ENCODE measurements at regions not wholly inside any gene's neighbourhood (a gene's known extent, or its start where the extent isn't known, plus 50 kb on each side); places are given as distances from the start of the nearest gene placed in this dataset.
"Not testable (repeated sequence)": the region's sequence is repeated elsewhere in the genome, so short reads cannot be mapped to it uniquely, and the experiment has no call there.

DNA sequence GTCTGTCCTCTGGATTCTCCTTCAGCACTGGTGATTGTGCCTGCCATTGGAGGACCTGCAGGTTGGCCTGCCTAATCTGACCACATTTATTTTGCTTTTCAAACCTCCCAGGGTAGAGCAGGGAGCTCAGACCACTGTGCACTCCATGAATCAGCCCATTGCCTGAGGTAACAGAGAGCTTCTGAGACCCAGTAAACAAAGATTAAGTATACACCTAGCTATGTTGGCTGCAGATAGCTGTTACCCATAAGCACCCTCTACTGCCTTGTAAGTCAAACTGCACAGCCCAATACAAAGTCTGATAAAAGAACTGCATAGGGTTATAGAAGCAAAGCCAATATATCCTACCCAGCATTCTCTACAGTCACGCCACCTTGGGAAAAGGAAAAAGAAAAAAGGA is 338.7 kb downstream of the HTR1B start:
- no CpG with 5 or more reads among the region's 1 CpG for WGBS (ENCODE audit: insufficient coverage)
- no peak overlapping the region for H3K4me3 ChIP-seq (ENCODE audit: low read depth, low read length)
- H3K36me3 ChIP-seq (ENCODE audit: control insufficient read depth, insufficient read depth, low read length): no peaks in the 10 kb centered on the region
- H3K4me1 ChIP-seq (ENCODE audit: control insufficient read depth, insufficient read depth, low read length): no peaks in the 10 kb centered on the region
- H3K27ac ChIP-seq (ENCODE audit: low read depth, low read length): no peak overlapping the region
- DNase-seq (ENCODE audit: low read depth in 4 of 6, low spot score in 6 of 6): no peak
- H3K9me3 ChIP-seq (ENCODE audit: control insufficient read depth, insufficient read depth, low read length): peaks cover 3% of the 10 kb centered on the region
- no peaks in the 10 kb centered on the region for H3K27me3 ChIP-seq (ENCODE audit: control insufficient read depth, insufficient read depth, low read length)

DNA sequence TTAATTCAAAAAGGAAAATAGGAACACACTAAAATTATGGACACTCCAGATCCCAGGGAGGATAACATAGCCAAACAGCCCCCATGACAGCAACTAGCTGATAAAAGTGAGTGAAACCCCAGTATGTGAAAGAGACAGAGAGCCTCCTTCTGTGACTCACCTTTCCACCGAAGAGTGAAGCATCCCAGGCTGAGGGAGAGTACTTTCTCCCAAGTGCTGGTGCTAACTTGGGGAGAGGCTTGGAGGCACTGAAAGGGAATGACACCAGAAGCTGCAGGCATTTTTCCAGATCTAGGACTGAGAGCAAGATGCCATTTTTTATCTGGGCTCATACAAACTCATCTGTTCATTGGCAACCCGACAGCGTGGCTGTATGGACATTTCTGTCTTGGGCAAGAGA is 339.8 kb downstream of the HTR1B start:
- Histone ChIP-seq H3K36me3 (ENCODE audit: control insufficient read depth, insufficient read depth, low read length) (no peaks in the 10 kb centered on the region), H3K9me3 (ENCODE audit: control insufficient read depth, insufficient read depth, low read length) (peaks cover 3% of the 10 kb centered on the region), H3K27ac (ENCODE audit: low read depth, low read length) (no peak overlapping the region), H3K4me1 (ENCODE audit: control insufficient read depth, insufficient read depth, low read length) (no peaks in the 10 kb centered on the region), H3K4me3 (ENCODE audit: low read depth, low read length) (no peak overlapping the region), H3K27me3 (ENCODE audit: control insufficient read depth, insufficient read depth, low read length) (no peaks in the 10 kb centered on the region)
- WGBS (ENCODE audit: insufficient coverage): 100% methylated on average over 2 of the region's 3 CpGs
- no peak for DNase-seq (ENCODE audit: low read depth in 4 of 6, low spot score in 6 of 6)

DNA sequence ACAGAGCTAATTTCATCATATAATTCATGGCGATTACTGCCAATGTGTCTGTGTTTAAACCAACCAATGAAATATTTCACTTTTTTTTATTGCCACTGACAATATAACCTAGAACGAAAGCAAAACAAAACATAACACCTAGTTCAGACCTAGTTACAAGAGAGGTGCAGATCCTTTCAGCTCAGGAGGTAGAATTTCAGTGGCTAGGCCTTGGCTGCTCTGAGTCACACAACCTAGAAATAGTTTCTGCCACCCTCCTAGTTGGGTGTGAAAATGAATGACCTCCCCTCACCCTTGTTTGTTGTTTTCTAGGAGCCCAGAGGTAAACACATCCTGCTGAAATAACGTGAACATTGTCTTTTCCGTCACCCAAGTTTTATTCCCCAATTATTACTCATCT is 356.3 kb downstream of the HTR1B start:
- Histone ChIP-seq H3K4me3 (ENCODE audit: low read depth, low read length) (no peak overlapping the region), H3K27me3 (ENCODE audit: control insufficient read depth, insufficient read depth, low read length) (no peaks in the 10 kb centered on the region), H3K4me1 (ENCODE audit: control insufficient read depth, insufficient read depth, low read length) (no peaks in the 10 kb centered on the region), H3K36me3 (ENCODE audit: control insufficient read depth, insufficient read depth, low read length) (no peaks in the 10 kb centered on the region), H3K9me3 (ENCODE audit: control insufficient read depth, insufficient read depth, low read length) (no peaks in the 10 kb centered on the region), H3K27ac (ENCODE audit: low read depth, low read length) (no peak overlapping the region)
- WGBS (ENCODE audit: insufficient coverage): no CpG with 5 or more reads among the region's 4 CpGs
- no peak for DNase-seq (ENCODE audit: low read depth in 4 of 6, low spot score in 6 of 6)

DNA sequence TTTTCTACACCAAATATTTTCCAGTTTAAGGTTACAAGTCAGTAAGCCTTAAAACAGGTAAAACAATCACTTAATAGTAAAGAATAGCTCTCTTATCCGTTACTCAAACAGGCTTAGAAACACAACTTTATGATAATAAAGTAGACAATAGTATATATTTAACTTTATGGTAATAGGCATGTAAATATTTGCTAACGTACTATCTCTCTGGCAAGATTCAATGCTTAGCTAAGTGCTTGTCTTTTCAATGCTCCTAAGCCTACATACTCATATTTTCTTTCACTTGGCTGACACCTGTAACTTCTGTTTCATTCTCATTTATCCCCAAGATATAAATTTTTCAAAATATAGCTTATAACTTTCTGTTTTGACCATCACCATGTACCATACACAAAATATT is 358.2 kb downstream of the HTR1B start:
- DNase-seq (ENCODE audit: low read depth in 4 of 6, low spot score in 6 of 6): no peak
- H3K4me3 ChIP-seq (ENCODE audit: low read depth, low read length): no peak overlapping the region
- no peaks in the 10 kb centered on the region for H3K27me3 ChIP-seq (ENCODE audit: control insufficient read depth, insufficient read depth, low read length)
- no peaks in the 10 kb centered on the region for H3K9me3 ChIP-seq (ENCODE audit: control insufficient read depth, insufficient read depth, low read length)
- no CpG with 5 or more reads among the region's 2 CpGs for WGBS (ENCODE audit: insufficient coverage)
- H3K4me1 ChIP-seq (ENCODE audit: control insufficient read depth, insufficient read depth, low read length): no peaks in the 10 kb centered on the region
- H3K36me3 ChIP-seq (ENCODE audit: control insufficient read depth, insufficient read depth, low read length): no peaks in the 10 kb centered on the region
- H3K27ac ChIP-seq (ENCODE audit: low read depth, low read length): no peak overlapping the region

DNA sequence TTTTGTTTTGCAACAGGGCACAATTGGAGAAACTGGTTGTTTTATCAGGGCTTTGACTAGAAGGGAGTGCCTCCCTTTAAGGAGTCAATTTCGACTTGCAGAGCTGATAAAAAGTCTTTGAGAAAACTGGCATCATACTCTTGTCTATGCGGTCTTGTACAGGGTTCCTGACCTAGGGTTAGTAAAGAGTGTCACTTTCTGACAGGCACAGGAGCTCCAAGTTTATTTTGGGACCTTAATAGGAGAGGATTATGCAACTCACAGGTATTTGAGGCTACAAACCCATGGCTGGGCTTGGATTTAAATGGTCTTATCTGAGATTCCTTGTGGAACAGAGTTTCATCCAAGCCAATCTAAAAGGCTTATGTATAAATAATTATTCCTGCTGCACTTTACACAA is 365.4 kb downstream of the HTR1B start:
- Histone ChIP-seq H3K4me3 (ENCODE audit: low read depth, low read length) (no peak overlapping the region), H3K27me3 (ENCODE audit: control insufficient read depth, insufficient read depth, low read length) (no peaks in the 10 kb centered on the region), H3K36me3 (ENCODE audit: control insufficient read depth, insufficient read depth, low read length) (no peaks in the 10 kb centered on the region), H3K4me1 (ENCODE audit: control insufficient read depth, insufficient read depth, low read length) (no peaks in the 10 kb centered on the region), H3K9me3 (ENCODE audit: control insufficient read depth, insufficient read depth, low read length) (no peaks in the 10 kb centered on the region), H3K27ac (ENCODE audit: low read depth, low read length) (no peak overlapping the region)
- WGBS (ENCODE audit: insufficient coverage): no CpG with 5 or more reads among the region's 2 CpGs
- no peak for DNase-seq (ENCODE audit: low read depth in 4 of 6, low spot score in 6 of 6)

DNA sequence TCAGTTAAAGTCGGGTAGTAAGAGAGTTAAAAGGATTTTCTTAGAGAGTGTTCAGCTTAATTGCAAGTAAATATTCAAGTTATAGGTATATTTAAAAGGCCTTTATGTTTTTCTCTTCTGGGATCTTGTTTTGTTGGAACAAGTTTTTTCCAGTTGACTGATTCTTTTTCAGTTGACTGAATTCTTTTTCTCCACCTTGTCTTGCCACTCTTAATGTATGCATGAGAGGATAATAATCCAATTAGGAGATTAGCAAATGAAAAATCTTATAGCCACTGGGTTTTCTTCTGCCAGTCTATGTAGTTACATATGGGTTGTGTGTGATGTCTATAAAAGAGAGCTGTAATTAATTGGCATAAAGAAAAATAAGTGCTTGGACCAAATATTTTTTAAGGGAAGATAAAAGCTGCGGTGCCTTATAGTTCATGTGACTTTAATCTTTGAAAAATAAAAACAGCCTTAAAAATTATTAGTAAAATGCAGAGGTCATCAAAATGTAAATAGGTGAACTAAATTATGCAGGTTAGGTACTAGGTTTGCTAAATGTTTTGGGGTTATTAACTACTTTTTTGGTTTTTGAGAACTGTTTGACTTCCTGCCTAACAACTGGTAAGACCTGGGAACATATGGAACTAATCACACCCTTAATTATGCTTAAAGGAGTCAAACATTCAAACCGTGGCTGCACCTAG is 367.2 kb downstream of the HTR1B start:
- WGBS (ENCODE audit: insufficient coverage): no CpG with 5 or more reads among the region's 3 CpGs
- Histone ChIP-seq H3K9me3 (ENCODE audit: control insufficient read depth, insufficient read depth, low read length) (no peaks in the 10 kb centered on the region), H3K4me1 (ENCODE audit: control insufficient read depth, insufficient read depth, low read length) (no peaks in the 10 kb centered on the region), H3K36me3 (ENCODE audit: control insufficient read depth, insufficient read depth, low read length) (no peaks in the 10 kb centered on the region), H3K27me3 (ENCODE audit: control insufficient read depth, insufficient read depth, low read length) (no peaks in the 10 kb centered on the region), H3K4me3 (ENCODE audit: low read depth, low read length) (no peak overlapping the region), H3K27ac (ENCODE audit: low read depth, low read length) (no peak overlapping the region)
- DNase-seq (ENCODE audit: low read depth in 4 of 6, low spot score in 6 of 6): no peak

DNA sequence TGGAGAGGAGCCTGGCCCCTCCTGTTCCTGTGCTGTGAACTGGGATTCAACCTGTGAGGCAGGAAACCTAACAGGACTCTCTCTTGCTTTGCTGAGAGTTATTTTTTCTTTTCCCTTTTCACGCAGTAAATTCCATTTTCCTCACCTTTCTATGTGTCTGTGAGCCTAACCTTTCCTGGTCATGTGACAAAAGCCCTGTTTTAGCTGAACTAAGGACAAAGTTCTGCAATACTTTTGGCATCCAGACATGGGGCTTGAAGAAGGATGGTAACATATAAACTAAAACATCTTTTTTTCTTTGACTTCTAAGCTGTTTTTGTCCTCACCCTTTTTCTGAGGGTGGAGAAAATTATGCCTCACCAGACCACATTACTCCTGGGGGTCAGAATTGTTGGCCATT is 368.5 kb downstream of the HTR1B start:
- H3K4me3 ChIP-seq (ENCODE audit: low read depth, low read length): no peak overlapping the region
- WGBS (ENCODE audit: insufficient coverage): no CpG with 5 or more reads among the region's 1 CpG

DNA sequence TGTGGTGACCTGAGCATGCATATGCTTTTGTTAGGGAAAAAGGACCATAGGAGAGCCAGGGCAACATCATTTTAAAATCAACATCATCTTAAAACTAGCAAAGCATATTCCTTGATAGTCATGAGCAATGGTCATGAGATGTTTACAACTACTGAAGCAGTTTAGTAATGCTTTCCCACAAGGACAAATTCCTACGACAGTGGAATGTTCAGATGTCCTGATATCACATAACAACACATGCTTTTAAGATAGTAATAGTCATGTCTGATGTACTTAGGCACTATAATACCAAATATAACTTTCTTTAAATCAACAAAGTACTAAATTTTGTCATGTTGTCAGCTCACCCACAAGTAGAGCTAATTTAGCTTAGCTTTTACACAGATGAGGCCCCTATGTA is 370.3 kb downstream of the HTR1B start:
- Histone ChIP-seq H3K27ac (ENCODE audit: low read depth, low read length) (no peak overlapping the region), H3K4me3 (ENCODE audit: low read depth, low read length) (no peak overlapping the region), H3K27me3 (ENCODE audit: control insufficient read depth, insufficient read depth, low read length) (no peaks in the 10 kb centered on the region), H3K9me3 (ENCODE audit: control insufficient read depth, insufficient read depth, low read length) (no peaks in the 10 kb centered on the region), H3K4me1 (ENCODE audit: control insufficient read depth, insufficient read depth, low read length) (no peaks in the 10 kb centered on the region), H3K36me3 (ENCODE audit: control insufficient read depth, insufficient read depth, low read length) (no peaks in the 10 kb centered on the region)
- WGBS (ENCODE audit: insufficient coverage): no CpG with 5 or more reads among the region's 1 CpG
- DNase-seq (ENCODE audit: low read depth in 4 of 6, low spot score in 6 of 6): no peak

More for the DNA sequence above, 368.5 kb downstream of the HTR1B start:
- H3K36me3 ChIP-seq (ENCODE audit: control insufficient read depth, insufficient read depth, low read length): no peaks in the 10 kb centered on the region
- H3K9me3 ChIP-seq (ENCODE audit: control insufficient read depth, insufficient read depth, low read length): no peaks in the 10 kb centered on the region
- H3K27me3 ChIP-seq (ENCODE audit: control insufficient read depth, insufficient read depth, low read length): no peaks in the 10 kb centered on the region
- DNase-seq (ENCODE audit: low read depth in 4 of 6, low spot score in 6 of 6): no peak
- no peak overlapping the region for H3K27ac ChIP-seq (ENCODE audit: low read depth, low read length)
- no peaks in the 10 kb centered on the region for H3K4me1 ChIP-seq (ENCODE audit: control insufficient read depth, insufficient read depth, low read length)

DNA sequence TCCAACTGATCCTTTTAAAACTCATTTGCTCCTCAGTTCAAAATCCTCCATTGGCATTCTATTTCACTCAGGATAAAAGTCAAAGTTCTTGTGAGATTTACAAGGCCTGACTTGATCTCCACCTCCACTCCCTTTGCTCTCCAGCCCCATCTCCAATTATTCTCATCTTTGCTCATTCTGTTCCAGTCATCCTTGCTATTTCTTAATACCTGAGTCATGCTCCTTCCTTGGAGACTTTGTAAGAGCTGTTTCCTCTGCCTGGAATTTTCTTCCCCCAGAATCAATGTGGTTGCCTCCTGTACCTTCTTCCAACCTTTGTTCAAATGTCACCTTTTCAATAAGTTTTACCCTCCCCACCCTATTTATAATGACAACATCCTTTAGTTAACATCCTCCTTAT is 373.5 kb downstream of the HTR1B start:
- no peaks in the 10 kb centered on the region for H3K9me3 ChIP-seq (ENCODE audit: control insufficient read depth, insufficient read depth, low read length)
- no peaks in the 10 kb centered on the region for H3K4me1 ChIP-seq (ENCODE audit: control insufficient read depth, insufficient read depth, low read length)
- DNase-seq (ENCODE audit: low read depth in 4 of 6, low spot score in 6 of 6): no peak
- H3K36me3 ChIP-seq (ENCODE audit: control insufficient read depth, insufficient read depth, low read length): no peaks in the 10 kb centered on the region
- no peak overlapping the region for H3K27ac ChIP-seq (ENCODE audit: low read depth, low read length)
- no peaks in the 10 kb centered on the region for H3K27me3 ChIP-seq (ENCODE audit: control insufficient read depth, insufficient read depth, low read length)
- no peak overlapping the region for H3K4me3 ChIP-seq (ENCODE audit: low read depth, low read length)

DNA sequence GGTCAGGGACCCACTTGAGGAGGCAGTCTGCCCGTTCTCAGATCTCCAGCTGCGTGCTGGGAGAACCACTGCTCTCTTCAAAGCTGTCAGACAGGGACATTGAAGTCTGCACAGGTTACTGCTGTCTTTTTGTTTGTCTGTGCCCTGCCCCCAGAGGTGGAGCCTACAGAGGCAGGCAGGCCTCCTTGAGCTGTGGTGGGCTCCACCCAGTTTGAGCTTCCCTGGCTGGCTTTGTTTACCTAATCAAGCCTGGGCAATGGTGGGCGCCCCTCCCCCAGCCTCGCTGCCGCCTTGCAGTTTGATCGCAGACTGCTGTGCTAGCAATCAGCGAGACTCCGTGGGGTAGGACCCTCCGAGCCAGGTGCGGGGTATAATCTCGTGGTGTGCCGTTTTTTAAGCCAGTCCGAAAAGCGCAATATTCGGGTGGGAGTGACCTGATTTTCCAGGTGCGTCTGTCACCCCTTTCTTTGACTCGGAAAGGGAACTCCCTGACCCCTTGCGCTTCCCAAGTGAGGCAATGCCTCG is 375.4 kb downstream of the HTR1B start:
- not testable (repeated sequence) for H3K4me3 ChIP-seq (ENCODE audit: low read depth, low read length); H3K9me3 ChIP-seq (ENCODE audit: control insufficient read depth, insufficient read depth, low read length); H3K27me3 ChIP-seq (ENCODE audit: control insufficient read depth, insufficient read depth, low read length); H3K27ac ChIP-seq (ENCODE audit: low read depth, low read length); DNase-seq (ENCODE audit: low read depth in 4 of 6, low spot score in 6 of 6); H3K36me3 ChIP-seq (ENCODE audit: control insufficient read depth, insufficient read depth, low read length); H3K4me1 ChIP-seq (ENCODE audit: control insufficient read depth, insufficient read depth, low read length)
- WGBS (ENCODE audit: insufficient coverage): 98% methylated on average over 14 of the region's 19 CpGs

All from spinal cord (tissue), 9 donors.